HG03066 (cell line): ENCODE measurements at regions not wholly inside any gene's neighbourhood (a gene's known extent, or its start where the extent isn't known, plus 50 kb on each side); places are given as distances from the start of the nearest gene placed in this dataset.

Source experiments
- ATAC-seq: cut with Tn5 transposase; IDR thresholded peaks from one replicate; pipeline ENCODE4 v1.9.1; 2021; ENCODE audit warnings: low read depth; ENCODE audit not compliant: unreplicated experiment

- ATAC-seq, result no peak
Measured at GRCh38 chr1:199851439-199852140, 175.9 kb upstream of the NR5A2 start.

GRCh38 chr1:199854686-199855321 lies 172.7 kb upstream of the NR5A2 start:
- no peak for ATAC-seq

- ATAC-seq, result no peak
Measured at GRCh38 chr1:199855580-199855979, 171.9 kb upstream of the NR5A2 start.

GRCh38 chr1:199856216-199856780 lies 171.2 kb upstream of the NR5A2 start:
- ATAC-seq, result no peak

GRCh38 chr1:199857108-199857507 lies 170.4 kb upstream of the NR5A2 start:
- ATAC-seq, result no peak

DNA sequence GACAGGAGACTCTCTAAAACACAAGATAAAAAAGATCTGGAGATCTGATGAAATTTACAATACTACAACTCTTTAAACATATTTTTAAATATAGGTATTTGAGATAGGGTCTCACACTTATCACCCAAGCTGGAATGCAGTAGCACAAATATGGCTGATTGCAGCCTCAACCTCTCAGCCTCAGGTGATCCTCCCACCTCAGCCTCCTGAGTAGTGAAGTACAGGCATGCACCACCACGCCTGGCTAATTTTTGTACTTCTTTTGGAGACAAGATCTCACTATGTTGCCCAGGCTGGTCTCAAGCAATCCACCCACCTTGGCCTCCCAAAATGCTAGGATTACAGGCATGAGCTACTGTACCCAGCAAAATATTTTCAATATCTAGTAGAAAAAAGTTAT lies 170.0 kb upstream of the NR5A2 start:
- no peak for ATAC-seq

DNA sequence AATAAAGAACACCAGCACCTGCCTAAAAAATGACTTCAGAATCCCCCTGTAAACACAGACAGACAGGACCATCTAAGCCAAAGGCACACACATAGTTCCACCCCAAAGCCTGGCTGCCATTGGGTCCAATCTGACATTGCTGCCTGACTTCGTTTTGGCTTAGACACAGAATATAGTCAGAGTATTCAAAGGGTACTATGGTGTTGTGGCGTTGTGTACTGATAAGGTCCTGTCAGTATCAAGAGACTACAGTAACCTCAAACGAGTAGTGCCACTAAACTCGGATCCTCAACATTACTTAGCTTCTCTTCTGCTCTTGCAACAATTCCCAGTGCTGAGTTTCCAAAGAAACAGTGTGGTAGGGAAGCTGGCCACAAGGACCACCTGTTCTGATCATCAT lies 169.3 kb upstream of the NR5A2 start:
- ATAC-seq, result no peak

- ATAC-seq, result no peak
Measured at GRCh38 chr1:199858856-199859255, 168.7 kb upstream of the NR5A2 start.

DNA sequence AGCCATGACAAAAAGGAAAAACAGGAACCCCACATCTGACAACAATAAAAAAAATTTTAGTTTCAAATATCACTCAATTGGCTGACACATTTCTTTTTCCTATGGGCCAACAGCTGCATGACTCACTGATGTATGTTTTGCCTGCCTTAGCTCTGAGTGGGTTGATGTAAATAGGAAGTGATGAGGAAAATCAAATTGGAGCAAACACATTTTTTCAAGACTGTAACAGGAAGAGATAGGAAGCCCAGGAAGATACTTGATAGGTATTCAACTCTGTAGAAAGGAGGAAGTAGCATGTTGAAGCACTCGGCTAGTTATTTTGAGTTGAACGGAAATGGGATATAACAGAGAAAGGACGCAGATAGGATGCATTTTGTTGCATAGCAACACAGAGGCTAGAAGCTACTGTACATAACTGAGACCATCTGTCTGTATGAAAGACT lies 168.0 kb upstream of the NR5A2 start:
- ATAC-seq, result no peak

DNA sequence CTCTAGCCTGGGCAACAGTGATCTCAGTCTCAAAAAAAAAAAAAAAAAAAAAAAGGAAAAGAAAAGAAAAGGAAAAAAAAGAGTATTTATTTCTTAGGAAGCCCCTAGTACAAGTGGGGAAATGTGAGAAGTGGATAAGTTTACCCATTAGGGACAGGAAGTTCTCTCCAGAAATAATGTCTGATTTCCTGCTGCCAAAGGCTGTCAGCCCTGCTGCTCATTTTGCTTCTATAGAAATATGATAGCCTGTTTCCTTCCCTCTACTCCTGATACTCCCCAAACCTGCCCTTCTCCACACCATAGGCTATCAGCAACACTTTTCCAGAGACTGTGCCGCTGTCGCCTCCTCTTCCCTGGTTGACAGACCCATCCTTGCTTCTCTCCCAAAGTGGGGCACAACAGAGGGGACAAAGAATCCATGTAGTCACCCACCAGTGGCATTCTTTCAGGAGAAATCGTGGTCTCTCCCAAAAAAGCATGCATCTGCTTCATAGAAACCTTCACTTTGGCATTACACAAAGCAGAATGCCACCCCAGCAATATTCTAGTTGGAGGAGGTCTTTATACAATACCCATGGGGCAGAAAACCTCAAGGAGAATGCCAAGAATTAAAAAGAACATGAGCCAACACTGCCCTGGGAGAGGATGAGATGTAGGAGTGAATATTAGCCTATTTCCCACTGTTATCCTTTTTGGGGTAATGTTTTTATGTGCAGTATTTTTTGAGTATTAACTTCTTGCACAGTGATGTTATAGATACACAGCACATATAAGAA lies 166.3 kb upstream of the NR5A2 start:
- ATAC-seq, result no peak

GRCh38 chr1:199862047-199862446 lies 165.5 kb upstream of the NR5A2 start:
- no peak for ATAC-seq

DNA sequence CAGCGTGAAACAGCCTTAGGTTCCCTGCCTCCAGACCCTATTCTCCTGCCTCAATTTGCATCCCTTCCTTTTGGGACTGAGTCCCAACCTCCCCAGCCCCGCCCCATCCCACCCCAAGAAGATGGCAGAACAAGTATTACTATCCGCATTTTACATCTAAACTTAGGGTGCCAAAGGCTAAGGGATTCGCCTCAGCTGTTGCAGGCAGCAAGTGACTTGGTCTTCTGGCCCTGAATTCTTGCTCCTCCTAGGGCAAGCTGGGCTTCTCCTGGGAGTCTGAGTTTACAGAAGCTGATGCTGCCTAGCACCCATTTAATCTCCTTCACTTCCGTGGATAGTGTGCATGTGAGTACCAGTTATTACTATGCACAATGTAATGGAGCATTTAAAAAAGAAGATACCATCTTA lies 161.3 kb upstream of the NR5A2 start:
- no peak for ATAC-seq

DNA sequence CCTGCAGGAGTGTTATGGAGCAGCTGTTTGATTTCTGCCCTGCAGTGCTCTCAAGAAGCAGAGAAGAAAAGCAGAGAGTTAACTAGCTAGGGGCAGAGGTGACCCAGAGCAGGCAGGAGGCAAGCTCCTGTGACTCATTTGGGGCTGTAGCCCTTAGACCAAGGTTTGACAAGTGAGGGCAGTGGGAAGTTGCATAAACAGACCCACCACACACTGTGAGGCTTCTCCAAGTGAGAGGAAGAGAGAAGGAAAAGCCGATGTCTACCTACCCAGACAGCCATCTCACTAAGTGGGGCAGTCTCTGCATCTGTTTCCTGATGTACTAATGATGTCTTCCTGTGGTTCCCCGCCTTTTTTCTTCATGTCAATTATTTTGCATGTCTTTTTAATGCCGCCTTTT lies 159.9 kb upstream of the NR5A2 start:
- ATAC-seq, result no peak

- ATAC-seq, result no peak
Measured at GRCh38 chr1:199868777-199869176, 158.7 kb upstream of the NR5A2 start.

- no peak for ATAC-seq
Measured at GRCh38 chr1:199875337-199875736, 152.2 kb upstream of the NR5A2 start.

DNA sequence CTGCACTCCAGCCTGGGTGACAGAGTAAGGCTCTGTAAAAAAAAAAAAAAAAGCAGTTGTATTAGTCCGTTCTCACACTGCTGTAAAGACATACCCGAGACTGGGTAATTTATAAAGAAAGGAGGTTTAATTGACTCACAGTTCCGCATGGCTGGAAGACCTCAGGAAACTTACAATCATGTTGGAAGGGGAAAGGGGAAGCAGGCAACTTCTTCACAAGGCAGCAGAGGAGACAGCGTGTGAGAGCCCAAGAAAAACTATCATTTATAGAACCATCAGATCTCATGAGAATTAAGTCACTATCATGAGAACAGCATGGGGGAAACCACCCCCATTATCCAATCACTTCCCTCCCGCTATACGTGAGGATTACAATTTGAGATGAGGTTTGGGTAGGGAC lies 151.7 kb upstream of the NR5A2 start:
- no peak for ATAC-seq

DNA sequence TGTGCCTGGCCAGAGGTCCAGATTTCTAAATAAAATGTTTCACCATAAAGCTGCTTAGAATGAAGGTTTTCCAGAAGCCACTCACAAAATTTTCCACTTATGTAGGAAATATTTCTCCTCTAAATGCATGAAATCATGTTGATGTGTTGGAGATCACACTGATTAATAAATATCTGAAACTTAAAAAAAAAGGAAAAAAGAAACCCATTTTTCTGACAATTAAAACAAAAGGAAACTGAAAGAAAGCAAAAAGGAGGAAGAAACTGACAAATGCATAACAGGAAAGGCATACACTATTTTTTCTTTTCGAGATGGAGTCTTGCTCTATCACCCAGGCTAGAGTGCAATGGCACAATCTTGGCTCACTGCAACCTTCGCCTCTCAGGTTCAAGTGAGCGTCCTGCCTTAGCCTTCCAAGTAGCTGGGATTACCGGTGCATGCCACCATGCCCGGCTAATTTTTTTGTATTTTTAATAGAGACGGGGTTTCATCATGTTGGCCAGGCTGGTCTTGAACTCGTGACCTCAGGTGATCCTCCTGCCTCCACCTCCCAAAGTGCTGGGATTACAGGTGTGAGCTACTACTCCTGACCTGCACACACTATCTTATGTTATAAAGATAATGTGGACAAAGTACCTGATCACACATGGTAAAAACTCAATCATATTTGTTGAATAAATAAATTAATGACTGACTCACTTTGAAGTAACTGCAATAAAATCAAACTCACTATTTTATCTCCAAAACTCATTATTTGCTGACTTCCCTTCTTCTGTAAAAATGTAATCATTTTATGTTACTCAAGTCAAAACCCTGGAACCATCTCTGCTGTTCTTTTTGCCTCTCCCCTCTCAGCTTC lies 149.8 kb upstream of the NR5A2 start:
- no peak for ATAC-seq

GRCh38 chr1:199878823-199879222 lies 148.7 kb upstream of the NR5A2 start:
- ATAC-seq, result no peak

GRCh38 chr1:199898654-199899053 lies 128.9 kb upstream of the NR5A2 start:
- no peak for ATAC-seq

DNA sequence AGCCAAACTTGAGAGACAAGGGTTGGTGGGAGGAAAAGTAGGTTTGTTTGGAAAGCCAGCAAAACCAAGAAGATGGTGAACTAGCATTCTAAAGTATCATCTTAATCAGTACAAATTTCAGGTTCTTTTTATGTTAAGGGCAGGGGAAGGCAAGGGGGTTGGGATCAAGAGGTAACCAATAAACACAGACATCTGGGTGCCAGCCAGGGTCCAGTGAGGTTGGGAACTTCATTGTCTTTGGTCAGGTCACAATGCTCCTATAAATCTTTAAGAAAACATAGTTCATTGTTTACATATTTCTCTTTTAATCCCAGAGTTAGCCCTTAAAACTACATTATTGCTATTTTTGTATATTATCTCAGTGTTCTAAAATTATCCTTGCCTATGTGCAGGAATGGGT lies 126.2 kb upstream of the NR5A2 start:
- no peak for ATAC-seq
